PFSK-1 (cell line): ENCODE measurements at regions not wholly inside any gene's neighbourhood (a gene's known extent, or its start where the extent isn't known, plus 50 kb on each side); places are given as distances from the start of the nearest gene placed in this dataset.

Experiments
- FOXP2 ChIP-seq: optimal IDR thresholded peaks from 2 replicates; pipeline ENCODE3; 2011; ENCODE audit warnings: borderline replicate concordance, control low read depth, inconsistent platforms; ENCODE audit not compliant: insufficient read depth; ENCODE audit errors: extremely low read length, extremely low read depth
- POLR2AphosphoS5 ChIP-seq: IDR thresholded peaks from 2 replicates; pipeline ENCODE4 v1.6.1; 2012; ENCODE audit warnings: low read depth, mild to moderate bottlenecking, control low read depth, low read length, moderate library complexity
- REST ChIP-seq, 2 experiments: IDR thresholded peaks; 2 replicates each; pipeline versions ENCODE4 v1.6.1 to v1.8.0; 2011 to 2012; ENCODE audit warnings: low read depth in 2 of 2, low read length in 2 of 2, control low read depth in 1 of 2, inconsistent platforms in 1 of 2, mild to moderate bottlenecking in 1 of 2, moderate library complexity in 1 of 2; ENCODE audit not compliant: insufficient read depth in 1 of 2
- SIN3A ChIP-seq: IDR thresholded peaks from 2 replicates; pipeline ENCODE4 v1.6.1; 2012; ENCODE audit warnings: mild to moderate bottlenecking, low read length, moderate library complexity, borderline replicate concordance; ENCODE audit not compliant: insufficient read depth
- TAF1 ChIP-seq: IDR thresholded peaks from 2 replicates; pipeline ENCODE4 v1.6.1; 2012; ENCODE audit warnings: low read length, control low read depth, borderline replicate concordance; ENCODE audit not compliant: insufficient read depth

DNA sequence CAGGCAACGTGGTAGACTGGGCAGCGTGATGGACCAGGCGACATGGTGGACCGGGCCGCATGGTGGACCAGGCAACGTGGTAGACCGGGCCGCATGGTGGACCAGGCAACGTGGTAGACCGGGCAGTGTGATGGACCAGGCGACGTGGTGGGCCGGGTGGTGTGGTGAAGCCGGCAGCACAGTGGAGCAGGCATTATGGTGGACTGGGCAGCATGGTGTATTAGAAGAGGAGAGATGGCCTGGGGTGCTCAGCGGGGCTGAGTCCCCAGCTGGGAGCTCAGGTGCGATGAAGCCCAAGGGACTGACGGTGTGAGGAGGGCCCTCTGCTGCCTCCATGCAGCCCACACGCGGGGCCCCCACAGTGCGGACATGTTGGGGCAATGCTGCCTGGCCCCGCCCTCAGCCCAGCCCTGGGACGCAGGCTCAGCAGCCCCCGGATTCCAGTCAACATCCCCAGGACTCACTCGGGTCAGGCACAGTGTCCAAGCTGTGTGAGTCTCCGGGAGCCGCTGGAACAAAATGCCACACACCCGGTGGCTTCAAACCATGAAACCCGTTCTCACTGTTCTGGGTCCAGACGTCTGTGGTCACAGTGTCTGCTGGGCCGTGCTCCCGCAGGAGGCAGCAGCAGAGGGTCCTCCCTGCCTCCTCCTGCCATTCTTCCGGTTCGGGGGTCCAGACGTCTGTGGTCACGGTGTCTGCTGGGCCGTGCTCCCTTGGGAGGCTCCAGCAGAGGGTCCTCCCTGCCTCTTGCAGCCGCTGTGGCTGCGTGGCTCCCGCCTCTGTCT, 1084.9 kb downstream of the BRD1 start:
- TF ChIP-seq REST (IDR thresholded peaks at IDR 0.05; ENCODE audit: insufficient read depth in 1 of 2, low read depth in 2 of 2, low read length in 2 of 2) (no peak), FOXP2 (no peak), POLR2AphosphoS5 (no peak), TAF1 (no peak), SIN3A (no peak)

- TF ChIP-seq SIN3A = no peak
- TF ChIP-seq POLR2AphosphoS5 = no peak
- no peak for TF ChIP-seq TAF1
- no peak for TF ChIP-seq FOXP2
- no peak for TF ChIP-seq REST (IDR thresholded peaks at IDR 0.05; ENCODE audit: insufficient read depth in 1 of 2, low read depth in 2 of 2, low read length in 2 of 2)
Measured at GRCh38 chr22:48742191-48742555, 1085.5 kb downstream of the BRD1 start.

DNA sequence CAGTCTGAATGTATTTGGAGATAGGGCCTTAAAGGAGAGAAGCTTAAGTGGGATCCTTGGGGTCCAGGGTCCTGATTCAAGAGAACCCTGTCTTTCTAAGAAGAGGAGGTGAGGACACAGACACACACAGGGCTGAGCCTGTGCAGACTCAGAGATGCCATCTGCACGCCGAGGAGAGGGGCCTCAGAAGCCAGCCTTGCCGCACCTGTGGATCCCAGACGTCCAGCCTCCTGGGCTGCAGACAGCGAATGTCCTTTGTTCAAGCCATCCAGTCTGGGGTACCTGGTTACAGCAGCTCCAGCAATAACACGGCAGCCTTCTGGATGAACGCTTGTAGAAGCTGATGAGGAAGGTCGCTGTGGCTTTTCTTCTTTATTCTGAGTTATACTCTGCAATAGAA, 1086.1 kb downstream of the BRD1 start:
- no peak for TF ChIP-seq FOXP2
- TF ChIP-seq SIN3A = no peak
- TF ChIP-seq POLR2AphosphoS5 = no peak
- no peak for TF ChIP-seq TAF1
- no peak for TF ChIP-seq REST (IDR thresholded peaks at IDR 0.05; ENCODE audit: insufficient read depth in 1 of 2, low read depth in 2 of 2, low read length in 2 of 2)

GRCh38 chr22:48740731-48741405, 1086.8 kb downstream of the BRD1 start:
- no peak for TF ChIP-seq TAF1
- no peak for TF ChIP-seq REST (IDR thresholded peaks at IDR 0.05; ENCODE audit: insufficient read depth in 1 of 2, low read depth in 2 of 2, low read length in 2 of 2)
- no peak for TF ChIP-seq POLR2AphosphoS5
- no peak for TF ChIP-seq FOXP2
- TF ChIP-seq SIN3A = no peak
